Midbrain (tissue), 1 donor: ENCODE measurements at regions not wholly inside any gene's neighbourhood (a gene's known extent, or its start where the extent isn't known, plus 50 kb on each side); places are given as distances from the start of the nearest gene placed in this dataset.
A peak's percentile ranks its signal among the peaks of the same experiment; 100 is the strongest.

Experiments used
- DNase-seq: peaks from one replicate; lab custom pipeline; 2025; lab: John Stamatoyannopoulos, UW

DNA sequence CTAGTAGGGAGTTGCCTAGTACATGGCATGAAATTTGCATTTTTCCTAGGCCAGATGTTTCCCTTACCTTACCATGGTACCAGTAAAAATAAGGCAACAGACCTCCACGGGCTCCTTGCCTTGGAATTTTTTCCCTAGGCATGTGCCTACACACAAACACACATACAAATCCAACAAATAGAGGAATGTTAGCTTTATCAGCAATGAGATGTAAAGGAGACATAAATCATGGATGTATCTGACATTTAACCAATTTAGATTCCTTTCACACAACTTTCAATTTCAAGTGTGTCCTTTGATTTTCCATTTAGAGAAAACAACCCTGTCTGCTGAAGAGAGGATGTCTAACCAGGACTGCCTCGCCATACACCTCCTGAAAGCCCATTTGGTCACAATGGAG, 209.7 kb upstream of the SP4 start:
- no peak for DNase-seq

- no peak for DNase-seq
Measured at GRCh38 chr7:21221130-21221529, 206.8 kb upstream of the SP4 start.

DNA sequence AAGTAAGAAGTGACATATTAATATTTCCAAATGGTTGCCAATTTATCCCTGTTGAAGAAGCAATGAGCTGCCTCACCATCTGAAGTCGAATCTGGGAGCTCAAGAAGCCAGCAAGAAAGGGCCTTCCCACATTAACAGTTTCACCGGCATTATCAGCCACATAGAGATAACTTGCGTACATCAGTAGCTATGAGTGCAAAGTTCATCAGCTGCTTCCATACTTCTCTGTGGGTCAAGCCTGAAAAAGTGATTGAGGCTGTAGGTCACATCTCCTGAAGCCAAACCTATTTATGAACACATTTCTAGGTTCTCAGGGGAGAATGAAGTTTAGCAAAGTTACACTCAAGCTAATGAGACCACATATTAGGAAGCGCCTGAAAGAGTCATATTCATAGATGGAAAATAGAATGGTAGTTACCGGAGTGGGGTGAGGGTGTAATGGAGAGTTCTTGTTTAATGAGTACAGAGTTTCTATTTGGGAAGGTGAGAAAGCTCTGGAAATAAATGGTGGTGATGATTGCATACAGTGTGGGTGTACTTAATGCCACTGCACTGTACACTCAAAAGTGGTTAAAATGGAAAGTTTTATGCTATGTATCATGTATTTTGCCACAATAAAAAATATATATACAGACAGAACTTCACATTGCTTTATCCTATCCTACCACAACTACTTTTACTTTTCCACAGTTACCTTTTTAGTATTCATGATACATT, 189.3 kb upstream of the SP4 start:
- DNase-seq = no peak

GRCh38 chr7:21243265-21243664, 184.6 kb upstream of the SP4 start:
- DNase-seq = no peak

GRCh38 chr7:21251151-21251800, 176.6 kb upstream of the SP4 start:
- DNase-seq = no peak

- DNase-seq = peak; percentile 64
Measured at GRCh38 chr7:21253740-21254687, 173.9 kb upstream of the SP4 start.

- DNase-seq = peak; percentile 47
Measured at GRCh38 chr7:21256310-21256877, 171.5 kb upstream of the SP4 start.

- no peak for DNase-seq
Measured at GRCh38 chr7:21260939-21261338, 166.9 kb upstream of the SP4 start.

GRCh38 chr7:21261627-21262594, 166.0 kb upstream of the SP4 start:
- no peak for DNase-seq

- DNase-seq = no peak
Measured at GRCh38 chr7:21269021-21269420, 158.9 kb upstream of the SP4 start.

GRCh38 chr7:21276471-21277035, 151.3 kb upstream of the SP4 start:
- DNase-seq = no peak

- DNase-seq = no peak
Measured at GRCh38 chr7:21278944-21279343, 148.9 kb upstream of the SP4 start.

GRCh38 chr7:21281193-21281592, 146.7 kb upstream of the SP4 start:
- DNase-seq = no peak

DNA sequence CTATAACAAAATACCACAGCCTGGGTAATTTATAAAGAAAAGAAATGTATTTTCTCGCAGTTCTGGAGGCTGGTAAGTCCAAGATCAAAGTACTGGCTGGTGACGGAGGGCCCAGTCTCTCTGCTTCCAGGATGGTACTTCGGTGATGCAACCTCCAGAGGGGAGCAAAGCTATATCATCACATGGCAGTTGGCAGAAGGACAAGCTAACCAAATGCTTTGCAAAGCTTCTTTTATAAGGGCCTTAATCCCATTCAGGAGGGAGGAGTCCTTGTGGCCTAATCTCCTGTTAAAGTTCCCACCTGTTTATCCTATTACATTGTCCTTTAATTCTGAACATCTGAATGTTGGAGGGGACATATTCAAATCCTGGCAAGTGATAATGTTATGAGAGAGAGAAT, 134.1 kb upstream of the SP4 start:
- DNase-seq = no peak

GRCh38 chr7:21299766-21300165, 128.1 kb upstream of the SP4 start:
- DNase-seq = no peak

- no peak for DNase-seq
Measured at GRCh38 chr7:21300692-21301091, 127.2 kb upstream of the SP4 start.

- no peak for DNase-seq
Measured at GRCh38 chr7:21304808-21305375, 123.0 kb upstream of the SP4 start.

DNA sequence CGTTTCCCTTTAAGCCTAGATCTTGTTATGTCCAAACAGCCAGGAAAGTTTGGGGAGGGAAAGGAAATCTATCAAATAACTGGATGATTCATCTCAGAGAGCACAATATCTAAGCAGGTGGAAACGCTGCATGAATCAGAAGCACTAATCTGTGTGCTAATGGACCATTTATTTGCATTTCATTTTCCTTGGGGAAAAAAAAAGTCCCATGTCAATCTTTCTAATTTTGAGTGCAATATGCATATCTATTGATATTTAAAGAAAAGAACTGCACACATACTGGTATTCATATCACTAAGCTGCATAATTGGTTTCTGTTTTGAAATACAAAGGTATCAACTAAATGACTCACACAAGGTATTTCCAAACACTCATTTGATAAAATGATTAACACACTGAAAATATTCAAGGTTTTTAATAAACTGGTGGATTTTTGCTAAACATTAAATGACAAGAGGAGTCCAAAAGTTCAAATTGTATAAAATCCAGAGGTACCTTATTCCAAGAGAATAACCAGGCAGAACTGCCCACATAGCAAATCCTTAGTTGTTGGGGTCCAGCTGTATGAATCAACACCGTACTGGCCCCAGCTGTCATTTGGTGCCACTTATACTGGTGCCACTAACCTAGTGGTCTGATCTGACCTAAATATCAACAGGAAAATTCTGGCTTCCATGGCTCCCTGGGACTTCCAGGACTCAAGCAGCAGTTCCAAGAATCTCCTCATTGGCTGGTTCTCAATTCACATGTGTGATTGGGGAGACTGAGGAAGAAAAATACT, 122.2 kb upstream of the SP4 start:
- DNase-seq = no peak

- no peak for DNase-seq
Measured at GRCh38 chr7:21314954-21315353, 112.9 kb upstream of the SP4 start.
